ENCODE measurements at regions not wholly inside any gene's neighbourhood (a gene's known extent, or its start where the extent isn't known, plus 50 kb on each side); places are given as distances from the start of the nearest gene placed in this dataset.

GRCh38 chr17:79412110-79412509 lies 198.7 kb downstream of the RBFOX3 start:
- no peak overlapping the region for H2AFZ ChIP-seq (ENCODE audit: low read length)
- H3K4me1 ChIP-seq (ENCODE audit: low read length), result no peaks in the 10 kb centered on the region
- no peak overlapping the region for H3K4me2 ChIP-seq (ENCODE audit: low read depth, low read length, poor library complexity, severe bottlenecking)
- no peaks in the 10 kb centered on the region for H3K9me2 ChIP-seq (replicated peaks; ENCODE audit: insufficient read depth, low read length)
- no peaks in the 10 kb centered on the region for H3K27me3 ChIP-seq (ENCODE audit: low read length)
- no peaks in the 10 kb centered on the region for H4K20me1 ChIP-seq (ENCODE audit: insufficient read depth, low read depth, low read length)
- no peaks in the 10 kb centered on the region for H3K79me2 ChIP-seq (ENCODE audit: low read length)
- no peak for DNase-seq
- no peak overlapping the region for H3K27ac ChIP-seq (ENCODE audit: low read length)
- no peaks in the 10 kb centered on the region for H3K9me3 ChIP-seq (ENCODE audit: low read length)
- H3K4me3 ChIP-seq (ENCODE audit: low read length), result no peak overlapping the region
- no peaks in the 10 kb centered on the region for H3K36me3 ChIP-seq (ENCODE audit: insufficient read depth, low read length)
- H3K9ac ChIP-seq (ENCODE audit: low read length), result no peak overlapping the region

GRCh38 chr17:79411419-79411818 lies 199.4 kb downstream of the RBFOX3 start:
- Histone ChIP-seq H3K4me2 (ENCODE audit: low read depth, low read length, poor library complexity, severe bottlenecking) (no peak overlapping the region), H3K9me3 (ENCODE audit: low read length) (no peaks in the 10 kb centered on the region), H3K27me3 (ENCODE audit: low read length) (no peaks in the 10 kb centered on the region)

GRCh38 chr17:79410681-79411080 lies 200.2 kb downstream of the RBFOX3 start:
- Histone ChIP-seq H3K9me2 (replicated peaks; ENCODE audit: insufficient read depth, low read length) (no peaks in the 10 kb centered on the region), H3K9ac (ENCODE audit: low read length) (no peak overlapping the region), H3K4me1 (ENCODE audit: low read length) (no peaks in the 10 kb centered on the region), H3K27me3 (ENCODE audit: low read length) (no peaks in the 10 kb centered on the region), H3K79me2 (ENCODE audit: low read length) (no peaks in the 10 kb centered on the region), H2AFZ (ENCODE audit: low read length) (no peak overlapping the region), H3K36me3 (ENCODE audit: insufficient read depth, low read length) (no peaks in the 10 kb centered on the region), H3K9me3 (ENCODE audit: low read length) (no peaks in the 10 kb centered on the region), H3K4me2 (ENCODE audit: low read depth, low read length, poor library complexity, severe bottlenecking) (no peak overlapping the region), H3K27ac (ENCODE audit: low read length) (no peak overlapping the region), H3K4me3 (ENCODE audit: low read length) (no peak overlapping the region), H4K20me1 (ENCODE audit: insufficient read depth, low read depth, low read length) (no peaks in the 10 kb centered on the region)
- DNase-seq, result no peak

More at GRCh38 chr17:79411419-79411818, 199.4 kb downstream of the RBFOX3 start:
- Histone ChIP-seq H3K36me3 (ENCODE audit: insufficient read depth, low read length) (no peaks in the 10 kb centered on the region), H3K9ac (ENCODE audit: low read length) (no peak overlapping the region), H3K9me2 (replicated peaks; ENCODE audit: insufficient read depth, low read length) (no peaks in the 10 kb centered on the region), H3K27ac (ENCODE audit: low read length) (no peak overlapping the region), H4K20me1 (ENCODE audit: insufficient read depth, low read depth, low read length) (no peaks in the 10 kb centered on the region), H2AFZ (ENCODE audit: low read length) (no peak overlapping the region), H3K79me2 (ENCODE audit: low read length) (no peaks in the 10 kb centered on the region), H3K4me3 (ENCODE audit: low read length) (no peak overlapping the region), H3K4me1 (ENCODE audit: low read length) (no peaks in the 10 kb centered on the region)
- DNase-seq, result no peak

- Histone ChIP-seq H2AFZ (ENCODE audit: low read length) (no peak overlapping the region), H3K9me3 (ENCODE audit: low read length) (no peaks in the 10 kb centered on the region), H3K4me1 (ENCODE audit: low read length) (no peaks in the 10 kb centered on the region), H3K27ac (ENCODE audit: low read length) (no peak overlapping the region), H3K9ac (ENCODE audit: low read length) (no peak overlapping the region), H3K79me2 (ENCODE audit: low read length) (no peaks in the 10 kb centered on the region), H3K36me3 (ENCODE audit: insufficient read depth, low read length) (no peaks in the 10 kb centered on the region), H3K4me3 (ENCODE audit: low read length) (no peak overlapping the region), H3K27me3 (ENCODE audit: low read length) (no peaks in the 10 kb centered on the region), H3K4me2 (ENCODE audit: low read depth, low read length, poor library complexity, severe bottlenecking) (no peak overlapping the region), H4K20me1 (ENCODE audit: insufficient read depth, low read depth, low read length) (no peaks in the 10 kb centered on the region), H3K9me2 (replicated peaks; ENCODE audit: insufficient read depth, low read length) (no peaks in the 10 kb centered on the region)
- no peak for DNase-seq
Observed at GRCh38 chr17:79408251-79408650, 202.6 kb downstream of the RBFOX3 start.

- Histone ChIP-seq H3K4me2 (ENCODE audit: low read depth, low read length, poor library complexity, severe bottlenecking) (no peak overlapping the region), H3K27ac (ENCODE audit: low read length) (no peak overlapping the region), H3K4me1 (ENCODE audit: low read length) (no peaks in the 10 kb centered on the region), H3K9me3 (ENCODE audit: low read length) (no peaks in the 10 kb centered on the region), H3K9ac (ENCODE audit: low read length) (no peak overlapping the region), H4K20me1 (ENCODE audit: insufficient read depth, low read depth, low read length) (no peaks in the 10 kb centered on the region), H3K4me3 (ENCODE audit: low read length) (no peak overlapping the region), H3K9me2 (replicated peaks; ENCODE audit: insufficient read depth, low read length) (no peaks in the 10 kb centered on the region), H3K79me2 (ENCODE audit: low read length) (no peaks in the 10 kb centered on the region), H3K36me3 (ENCODE audit: insufficient read depth, low read length) (no peaks in the 10 kb centered on the region), H2AFZ (ENCODE audit: low read length) (no peak overlapping the region), H3K27me3 (ENCODE audit: low read length) (no peaks in the 10 kb centered on the region)
- DNase-seq, result no peak
Observed at GRCh38 chr17:79407385-79407784, 203.5 kb downstream of the RBFOX3 start.

GRCh38 chr17:79406316-79406715 lies 204.5 kb downstream of the RBFOX3 start:
- Histone ChIP-seq H4K20me1 (ENCODE audit: insufficient read depth, low read depth, low read length) (0 out of 2 replicates have a peak, but pooled peaks cover under 1% of the 10 kb centered on the region), H3K27me3 (ENCODE audit: low read length) (no peaks in the 10 kb centered on the region), H3K9me3 (ENCODE audit: low read length) (no peaks in the 10 kb centered on the region), H3K4me3 (ENCODE audit: low read length) (no peak overlapping the region), H2AFZ (ENCODE audit: low read length) (no peak overlapping the region), H3K9me2 (replicated peaks; ENCODE audit: insufficient read depth, low read length) (no peaks in the 10 kb centered on the region), H3K79me2 (ENCODE audit: low read length) (no peaks in the 10 kb centered on the region), H3K27ac (ENCODE audit: low read length) (no peak overlapping the region), H3K4me2 (ENCODE audit: low read depth, low read length, poor library complexity, severe bottlenecking) (no peak overlapping the region), H3K9ac (ENCODE audit: low read length) (no peak overlapping the region), H3K36me3 (ENCODE audit: insufficient read depth, low read length) (no peaks in the 10 kb centered on the region), H3K4me1 (ENCODE audit: low read length) (no peaks in the 10 kb centered on the region)
- no peak for DNase-seq

- H3K9ac ChIP-seq (ENCODE audit: low read length), result no peak overlapping the region
- H3K4me1 ChIP-seq (ENCODE audit: low read length), result peaks cover 2% of the 10 kb centered on the region; the same call in 1 of the 2 replicates
- H3K27me3 ChIP-seq (ENCODE audit: low read length), result no peaks in the 10 kb centered on the region
- H2AFZ ChIP-seq (ENCODE audit: low read length), result no peak overlapping the region
- DNase-seq, result no peak
- H3K79me2 ChIP-seq (ENCODE audit: low read length), result no peaks in the 10 kb centered on the region
- no peaks in the 10 kb centered on the region for H3K36me3 ChIP-seq (ENCODE audit: insufficient read depth, low read length)
- H3K9me3 ChIP-seq (ENCODE audit: low read length), result no peaks in the 10 kb centered on the region
- no peak overlapping the region for H3K4me3 ChIP-seq (ENCODE audit: low read length)
- H4K20me1 ChIP-seq (ENCODE audit: insufficient read depth, low read depth, low read length), result 0 out of 2 replicates have a peak, but pooled peaks cover 3% of the 10 kb centered on the region
- no peaks in the 10 kb centered on the region for H3K9me2 ChIP-seq (replicated peaks; ENCODE audit: insufficient read depth, low read length)
- no peak overlapping the region for H3K4me2 ChIP-seq (ENCODE audit: low read depth, low read length, poor library complexity, severe bottlenecking)
- H3K27ac ChIP-seq (ENCODE audit: low read length), result no peak overlapping the region
Observed at GRCh38 chr17:79405823-79406222, 205.0 kb downstream of the RBFOX3 start.

GRCh38 chr17:79404136-79404911 lies 206.5 kb downstream of the RBFOX3 start:
- no peaks in the 10 kb centered on the region for H3K9me3 ChIP-seq (ENCODE audit: low read length)
- H3K9me2 ChIP-seq (replicated peaks; ENCODE audit: insufficient read depth, low read length), result no peaks in the 10 kb centered on the region
- peaks cover 2% of the 10 kb centered on the region; the same call in 1 of the 2 replicates for H3K4me1 ChIP-seq (ENCODE audit: low read length)
- H3K79me2 ChIP-seq (ENCODE audit: low read length), result no peaks in the 10 kb centered on the region
- no peak overlapping the region for H3K4me3 ChIP-seq (ENCODE audit: low read length)
- no peak overlapping the region for H3K27ac ChIP-seq (ENCODE audit: low read length)
- H3K27me3 ChIP-seq (ENCODE audit: low read length), result no peaks in the 10 kb centered on the region
- no peak overlapping the region for H3K4me2 ChIP-seq (ENCODE audit: low read depth, low read length, poor library complexity, severe bottlenecking)
- H2AFZ ChIP-seq (ENCODE audit: low read length), result no peak overlapping the region
- H3K36me3 ChIP-seq (ENCODE audit: insufficient read depth, low read length), result no peaks in the 10 kb centered on the region
- DNase-seq, result no peak
- H3K9ac ChIP-seq (ENCODE audit: low read length), result no peak overlapping the region
- H4K20me1 ChIP-seq (ENCODE audit: insufficient read depth, low read depth, low read length), result 0 out of 2 replicates have a peak, but pooled peaks cover 3% of the 10 kb centered on the region
